BJ (cell line): ENCODE measurements at regions not wholly inside any gene's neighbourhood (a gene's known extent, or its start where the extent isn't known, plus 50 kb on each side); places are given as distances from the start of the nearest gene placed in this dataset.

Source experiments
- CTCF ChIA-PET: fragments of 350-600 bp; formaldehyde crosslinking; extraction: SDS; loops from one replicate; lab custom pipeline; 2021; ENCODE audit warnings: antibody characterized with exemption, inconsistent platforms; lab: Yijun Ruan, JAX
- POLR2A ChIA-PET: fragments of 300-600 bp; sonication (Branson Sonifier 250); formaldehyde crosslinking; extraction: SDS; loops from one replicate; lab custom pipeline; 2021; ENCODE audit warnings: antibody characterized with exemption; lab: Charles Lee
- DNase-seq: peaks from one replicate; pipeline ENCODE4 v3.0.0-alpha.2; 2011; ENCODE audit warnings: low read depth
- H3K27me3 ChIP-seq: 2 replicates; pipeline ENCODE4 v1.6.0; 2011; ENCODE audit warnings: low read length; ENCODE audit not compliant: control insufficient read depth, insufficient read depth
- H3K36me3 ChIP-seq: 2 replicates; pipeline ENCODE4 v1.5.1; 2011; ENCODE audit warnings: low read length; ENCODE audit not compliant: control insufficient read depth, insufficient read depth
- H3K4me3 ChIP-seq: 2 replicates; pipeline ENCODE4 v1.5.1; 2011; ENCODE audit warnings: low read depth, mild to moderate bottlenecking, control low read depth, low read length
- TF ChIP-seq, protein P1 (sequence below): IDR thresholded peaks from 2 replicates; pipeline ENCODE4 v1.5.1; 2011; ENCODE audit warnings: low read depth, mild to moderate bottlenecking, control low read depth, inconsistent platforms, low read length, moderate library complexity; ENCODE audit not compliant: insufficient read depth

DNA sequence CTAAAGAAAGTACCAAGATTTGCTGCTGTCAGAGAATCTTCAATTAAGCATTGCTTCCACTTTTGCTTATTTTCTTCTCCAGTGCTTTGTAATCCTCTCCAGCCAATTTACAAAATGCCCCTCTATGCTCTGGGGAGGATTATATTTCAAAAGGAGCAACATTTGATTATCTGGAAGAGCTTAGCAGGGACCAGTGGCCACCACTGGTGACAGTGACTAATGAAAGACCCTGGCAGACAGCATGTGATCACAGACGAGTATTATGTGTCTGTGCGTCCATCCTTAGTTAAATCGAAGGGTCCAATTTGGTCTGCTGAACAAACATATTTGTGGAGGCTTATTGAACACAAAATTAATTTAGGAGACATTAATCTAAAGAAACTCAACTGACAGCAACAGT, 152.6 kb downstream of the ZNF621 start:
- no peak for DNase-seq
- no peak overlapping the region for H3K4me3 ChIP-seq
- POLR2A ChIA-PET, result no interaction called here
- CTCF ChIA-PET, result no interaction called here
- no peaks in the 10 kb centered on the region for H3K36me3 ChIP-seq
- H3K27me3 ChIP-seq, result no peaks in the 10 kb centered on the region
- TF ChIP-seq, protein P1, sequence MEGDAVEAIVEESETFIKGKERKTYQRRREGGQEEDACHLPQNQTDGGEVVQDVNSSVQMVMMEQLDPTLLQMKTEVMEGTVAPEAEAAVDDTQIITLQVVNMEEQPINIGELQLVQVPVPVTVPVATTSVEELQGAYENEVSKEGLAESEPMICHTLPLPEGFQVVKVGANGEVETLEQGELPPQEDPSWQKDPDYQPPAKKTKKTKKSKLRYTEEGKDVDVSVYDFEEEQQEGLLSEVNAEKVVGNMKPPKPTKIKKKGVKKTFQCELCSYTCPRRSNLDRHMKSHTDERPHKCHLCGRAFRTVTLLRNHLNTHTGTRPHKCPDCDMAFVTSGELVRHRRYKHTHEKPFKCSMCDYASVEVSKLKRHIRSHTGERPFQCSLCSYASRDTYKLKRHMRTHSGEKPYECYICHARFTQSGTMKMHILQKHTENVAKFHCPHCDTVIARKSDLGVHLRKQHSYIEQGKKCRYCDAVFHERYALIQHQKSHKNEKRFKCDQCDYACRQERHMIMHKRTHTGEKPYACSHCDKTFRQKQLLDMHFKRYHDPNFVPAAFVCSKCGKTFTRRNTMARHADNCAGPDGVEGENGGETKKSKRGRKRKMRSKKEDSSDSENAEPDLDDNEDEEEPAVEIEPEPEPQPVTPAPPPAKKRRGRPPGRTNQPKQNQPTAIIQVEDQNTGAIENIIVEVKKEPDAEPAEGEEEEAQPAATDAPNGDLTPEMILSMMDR, result no peak

DNA sequence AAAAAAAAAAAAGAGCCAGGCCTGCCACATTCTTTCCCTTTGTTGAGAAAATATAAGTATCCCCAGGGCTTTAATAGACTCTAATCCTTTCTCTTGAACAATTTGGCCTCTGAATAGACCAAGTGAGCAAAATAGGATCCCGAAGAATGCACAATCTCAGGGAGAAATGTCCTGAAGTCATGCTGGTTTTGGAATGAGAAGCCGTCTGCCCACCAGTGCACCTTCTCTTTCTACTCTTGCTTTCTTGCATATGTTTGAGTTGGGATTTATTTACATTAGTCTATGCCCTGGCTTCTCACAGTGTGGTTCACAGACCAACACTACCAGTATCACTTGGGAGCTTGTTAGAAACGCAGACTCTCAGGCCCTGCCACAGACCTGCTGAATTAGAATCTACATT, 153.0 kb downstream of the ZNF621 start:
- TF ChIP-seq, protein P1, result no peak

GRCh38 chr3:40679290-40679689, 154.5 kb downstream of the ZNF621 start:
- Histone ChIP-seq H3K27me3 (no peaks in the 10 kb centered on the region), H3K4me3 (no peak overlapping the region), H3K36me3 (no peaks in the 10 kb centered on the region)
- ChIA-PET POLR2A (no interaction called here), CTCF (no interaction called here)
- TF ChIP-seq, protein P1, result no peak
- DNase-seq, result no peak

More for the DNA sequence above, 153.0 kb downstream of the ZNF621 start:
- POLR2A ChIA-PET, result no interaction called here
- Histone ChIP-seq H3K36me3 (no peaks in the 10 kb centered on the region), H3K4me3 (no peak overlapping the region), H3K27me3 (no peaks in the 10 kb centered on the region)
- CTCF ChIA-PET, result no interaction called here
- DNase-seq, result no peak

- H3K27me3 ChIP-seq, result no peaks in the 10 kb centered on the region
- no peaks in the 10 kb centered on the region for H3K36me3 ChIP-seq
- ChIA-PET POLR2A (no interaction called here), CTCF (no interaction called here)
- no peak for DNase-seq
- TF ChIP-seq, protein P1, result no peak
- no peak overlapping the region for H3K4me3 ChIP-seq
These were observed 156.2 kb downstream of the ZNF621 start for GRCh38 chr3:40680685-40681657.

- ChIA-PET CTCF (no interaction called here), POLR2A (no interaction called here)
- TF ChIP-seq, protein P1, result no peak
- DNase-seq, result no peak
- H3K27me3 ChIP-seq, result no peaks in the 10 kb centered on the region
- H3K36me3 ChIP-seq, result no peaks in the 10 kb centered on the region
- no peak overlapping the region for H3K4me3 ChIP-seq
These were observed 156.9 kb downstream of the ZNF621 start for GRCh38 chr3:40681658-40682055.
